ENCODE measurements at regions not wholly inside any gene's neighbourhood (a gene's known extent, or its start where the extent isn't known, plus 50 kb on each side); places are given as distances from the start of the nearest gene placed in this dataset.

DNA sequence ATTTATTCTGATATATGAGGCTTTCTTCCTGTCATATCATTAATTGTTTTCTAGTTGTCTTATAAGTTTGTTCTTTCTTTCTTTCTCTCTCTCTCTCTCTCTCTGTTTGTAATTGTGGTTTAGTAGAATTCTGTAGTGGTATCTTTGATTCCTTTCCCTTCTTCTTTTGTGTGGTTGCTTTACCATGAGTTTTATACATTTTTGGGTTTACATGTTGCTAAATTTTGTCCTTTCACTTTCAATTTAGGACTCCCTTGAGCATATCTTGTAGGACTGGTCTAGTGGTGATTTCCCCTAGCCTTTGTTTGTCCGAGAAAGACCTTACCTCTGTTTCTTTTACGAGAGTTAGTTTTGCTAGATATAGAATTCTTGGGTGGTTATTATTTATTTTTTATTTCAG, 162.3 kb upstream of the CHRM3 start:
- H3K4me3 ChIP-seq (ENCODE audit: low read depth, low read length): no peak overlapping the region
- TF ChIP-seq, protein P1, sequence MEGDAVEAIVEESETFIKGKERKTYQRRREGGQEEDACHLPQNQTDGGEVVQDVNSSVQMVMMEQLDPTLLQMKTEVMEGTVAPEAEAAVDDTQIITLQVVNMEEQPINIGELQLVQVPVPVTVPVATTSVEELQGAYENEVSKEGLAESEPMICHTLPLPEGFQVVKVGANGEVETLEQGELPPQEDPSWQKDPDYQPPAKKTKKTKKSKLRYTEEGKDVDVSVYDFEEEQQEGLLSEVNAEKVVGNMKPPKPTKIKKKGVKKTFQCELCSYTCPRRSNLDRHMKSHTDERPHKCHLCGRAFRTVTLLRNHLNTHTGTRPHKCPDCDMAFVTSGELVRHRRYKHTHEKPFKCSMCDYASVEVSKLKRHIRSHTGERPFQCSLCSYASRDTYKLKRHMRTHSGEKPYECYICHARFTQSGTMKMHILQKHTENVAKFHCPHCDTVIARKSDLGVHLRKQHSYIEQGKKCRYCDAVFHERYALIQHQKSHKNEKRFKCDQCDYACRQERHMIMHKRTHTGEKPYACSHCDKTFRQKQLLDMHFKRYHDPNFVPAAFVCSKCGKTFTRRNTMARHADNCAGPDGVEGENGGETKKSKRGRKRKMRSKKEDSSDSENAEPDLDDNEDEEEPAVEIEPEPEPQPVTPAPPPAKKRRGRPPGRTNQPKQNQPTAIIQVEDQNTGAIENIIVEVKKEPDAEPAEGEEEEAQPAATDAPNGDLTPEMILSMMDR (IDR thresholded peaks at IDR 0.05; ENCODE audit: low read depth, low read length): no peak

DNA sequence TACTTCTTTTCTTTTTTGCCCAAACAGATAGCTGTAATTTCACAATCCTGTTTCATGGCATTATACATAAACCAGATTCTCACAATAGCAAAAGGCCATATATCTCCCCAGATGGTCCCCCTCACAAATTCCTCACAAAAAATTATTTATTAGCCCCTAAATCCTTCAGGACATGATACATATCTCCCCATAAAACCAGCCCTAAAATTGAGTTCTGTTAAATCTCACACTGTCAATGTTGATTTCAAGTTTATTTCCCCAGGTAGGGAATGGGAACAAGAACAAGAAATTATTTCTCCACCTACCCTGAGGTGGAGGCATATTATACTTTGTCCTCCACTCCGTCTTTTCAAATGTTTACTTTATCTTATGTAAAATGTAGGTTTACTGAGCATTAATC, 163.4 kb upstream of the CHRM3 start:
- TF ChIP-seq, protein P1 (IDR thresholded peaks at IDR 0.05; ENCODE audit: low read depth, low read length): no peak
- no peak overlapping the region for H3K4me3 ChIP-seq (ENCODE audit: low read depth, low read length)

DNA sequence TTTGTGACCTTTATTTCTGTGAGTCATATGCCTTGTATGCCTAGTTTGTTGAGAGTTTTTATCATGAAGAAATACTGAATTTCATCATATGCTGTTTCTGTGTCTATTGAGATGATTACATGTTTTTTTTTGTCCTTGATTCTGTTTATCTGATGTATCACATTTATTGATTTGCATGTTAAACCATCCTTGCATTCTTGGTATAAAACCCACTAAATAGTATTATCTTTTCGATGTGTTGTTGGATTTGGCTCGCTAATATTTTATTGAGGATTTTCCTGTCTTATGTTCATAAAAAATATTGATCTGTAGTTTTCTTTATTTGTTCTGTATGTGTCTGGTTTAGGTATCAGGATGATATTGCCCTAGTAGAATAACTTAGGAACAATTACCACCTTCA, 164.7 kb upstream of the CHRM3 start:
- H3K4me3 ChIP-seq (ENCODE audit: low read depth, low read length): no peak overlapping the region
- TF ChIP-seq, protein P1 (IDR thresholded peaks at IDR 0.05; ENCODE audit: low read depth, low read length): no peak

DNA sequence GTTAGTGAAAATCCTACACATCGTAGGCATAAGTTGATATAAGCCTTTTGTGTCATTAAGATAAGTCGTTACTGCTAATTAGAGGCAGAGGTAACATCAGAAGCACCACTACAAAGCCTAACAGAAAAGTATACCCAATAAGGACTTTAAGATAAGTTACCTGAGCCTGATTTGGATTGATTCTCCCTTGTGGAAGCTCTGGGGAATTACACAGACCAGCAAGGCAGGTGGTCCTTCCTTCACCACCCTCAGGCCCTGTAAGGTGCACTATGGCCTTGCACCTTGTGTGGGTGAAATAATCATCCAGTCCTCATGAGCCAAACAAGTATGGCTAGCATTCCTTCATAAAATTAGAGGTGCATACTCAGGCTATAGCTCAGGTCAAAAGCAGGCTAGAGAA, 166.7 kb upstream of the CHRM3 start:
- TF ChIP-seq, protein P1 (IDR thresholded peaks at IDR 0.05; ENCODE audit: low read depth, low read length): no peak
- no peak overlapping the region for H3K4me3 ChIP-seq (ENCODE audit: low read depth, low read length)

DNA sequence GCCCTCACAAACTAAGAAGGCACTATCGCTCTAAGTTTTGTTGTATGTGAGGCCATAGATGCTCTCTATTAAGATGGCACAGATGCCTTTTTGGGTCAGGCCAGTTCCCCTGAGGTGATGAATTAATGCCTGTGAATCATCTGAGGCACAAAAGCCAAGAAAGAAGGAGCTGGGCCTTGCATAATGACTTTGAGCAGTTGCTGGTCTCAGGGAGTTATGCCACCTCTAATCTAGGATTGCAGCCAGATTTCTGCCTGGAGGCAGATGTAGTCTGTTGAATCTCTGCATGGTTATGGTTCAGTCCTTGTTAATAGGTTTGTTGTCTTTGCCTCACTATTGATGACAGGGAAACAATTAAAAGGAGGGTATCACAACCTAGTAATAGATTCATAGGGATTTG, 168.1 kb upstream of the CHRM3 start:
- no peak overlapping the region for H3K4me3 ChIP-seq (ENCODE audit: low read depth, low read length)
- TF ChIP-seq, protein P1 (IDR thresholded peaks at IDR 0.05; ENCODE audit: low read depth, low read length): no peak

DNA sequence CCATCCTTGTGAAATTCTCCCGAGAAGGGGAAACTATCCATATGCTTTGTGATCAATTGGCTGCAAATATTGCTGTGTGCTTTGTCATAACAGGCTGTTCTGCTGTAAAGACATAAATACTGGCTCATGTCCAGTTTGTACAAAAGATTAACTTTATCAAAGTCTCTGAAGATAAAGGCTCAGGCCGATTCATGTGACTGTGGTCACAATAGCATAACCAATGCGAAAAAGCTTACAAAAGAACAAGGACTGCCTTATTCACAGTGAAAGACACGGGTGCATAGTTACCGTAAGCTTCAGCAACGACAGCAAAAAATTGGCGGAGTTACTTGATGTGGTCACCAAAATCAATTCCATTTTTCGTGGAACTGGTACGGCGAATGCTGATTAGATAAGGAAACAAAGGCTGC, 173.6 kb upstream of the CHRM3 start:
- H3K4me3 ChIP-seq (ENCODE audit: low read depth, low read length): no peak overlapping the region
- TF ChIP-seq, protein P1 (IDR thresholded peaks at IDR 0.05; ENCODE audit: low read depth, low read length): no peak

DNA sequence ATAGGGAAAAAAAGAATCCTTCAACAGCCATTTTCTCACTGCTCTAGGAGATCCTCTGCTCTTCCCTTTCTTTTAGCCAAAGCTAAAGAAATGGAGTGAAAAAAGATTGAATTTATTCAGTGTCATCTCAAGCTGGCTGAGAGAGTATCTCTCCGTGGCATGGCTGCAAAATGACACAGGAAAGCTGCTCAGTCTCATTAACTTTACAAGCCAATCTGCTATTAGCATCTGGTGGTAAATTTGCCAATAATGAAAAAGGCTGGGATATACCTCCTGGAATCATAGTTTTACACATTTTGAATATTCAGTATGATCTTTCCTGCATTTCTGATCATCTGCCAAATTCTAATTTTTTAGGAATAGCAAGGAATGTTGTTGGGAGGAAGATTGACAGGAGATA, 176.8 kb upstream of the CHRM3 start:
- TF ChIP-seq, protein P1 (IDR thresholded peaks at IDR 0.05; ENCODE audit: low read depth, low read length): no peak
- H3K4me3 ChIP-seq (ENCODE audit: low read depth, low read length): no peak overlapping the region

All from WI38 (cell line).